H1 (cell line): ENCODE measurements at regions not wholly inside any gene's neighbourhood (a gene's known extent, or its start where the extent isn't known, plus 50 kb on each side); places are given as distances from the start of the nearest gene placed in this dataset.

Experiments
- CTCF ChIA-PET: fragments of 300-600 bp; sonication (Branson Sonifier 250); formaldehyde crosslinking; loops from one replicate; lab custom pipeline; 2021; ENCODE audit not compliant: partially characterized antibody; lab: Charles Lee
- POLR2A ChIA-PET: fragments of 300-600 bp; sonication (Branson Sonifier 250); formaldehyde crosslinking; loops from one replicate; lab custom pipeline; 2021; ENCODE audit warnings: inconsistent platforms; ENCODE audit not compliant: partially characterized antibody; lab: Charles Lee
- DNase-seq, 2 experiments: peaks; one replicate each; pipeline versions ENCODE4 v3.0.0 to v3.0.0-alpha.2; 2010 to 2022; ENCODE audit warnings: low spot score in 2 of 2, low read depth in 1 of 2, mixed read lengths in 1 of 2
- FAIRE-seq: peaks from 2 replicates; lab custom pipeline; 2011; peaks lifted over from hg19 to GRCh38; lab: Jason Lieb, UNC
- H2AFZ ChIP-seq: 2 replicates; pipeline ENCODE4 v1.8.1; 2012; ENCODE audit warnings: low read length, inconsistent platforms
- H2AK5ac ChIP-seq: 2 replicates; pipeline ENCODE4 v1.6.1; 2013; ENCODE audit warnings: low read depth, low read length
- H2BK120ac ChIP-seq: replicated peaks from 2 replicates; pipeline ENCODE3; 2013; ENCODE audit warnings: low read depth, low read length, inconsistent platforms
- H2BK12ac ChIP-seq: 2 replicates; pipeline ENCODE4 v1.6.1; 2013; ENCODE audit warnings: low read depth, low read length
- H2BK15ac ChIP-seq: 2 replicates; pipeline ENCODE4 v1.6.1; 2013; ENCODE audit warnings: low read length
- H2BK20ac ChIP-seq: 2 replicates; pipeline ENCODE4 v1.6.1; 2013; ENCODE audit warnings: low read length
- H2BK5ac ChIP-seq: 2 replicates; pipeline ENCODE4 v1.6.1; 2013; ENCODE audit warnings: low read depth, low read length
- H3K14ac ChIP-seq: 2 replicates; pipeline ENCODE4 v1.6.1; 2013; ENCODE audit warnings: inconsistent platforms; ENCODE audit not compliant: insufficient read length
- H3K18ac ChIP-seq: 2 replicates; pipeline ENCODE4 v1.6.1; 2013; ENCODE audit warnings: low read length; ENCODE audit errors: extremely low read depth
- H3K23ac ChIP-seq: 2 replicates; pipeline ENCODE4 v1.6.1; 2013; ENCODE audit warnings: inconsistent platforms; ENCODE audit not compliant: insufficient read length
- H3K23me2 ChIP-seq: 2 replicates; pipeline ENCODE4 v1.6.1; 2013; ENCODE audit warnings: low read depth, low read length
- H3K27ac ChIP-seq: 2 replicates; pipeline ENCODE4 v1.6.1; 2011; ENCODE audit warnings: low read depth, low read length, inconsistent platforms
- H3K27me3 ChIP-seq, 4 experiments: replicated peaks in 1 of 4; 1 replicate in 1 of 4; 2 replicates in 3 of 4; pipeline versions ENCODE4 v1.6.1 to v1.8.1; 2011 to 2013; ENCODE audit warnings: low read length in 3 of 4, mild to moderate bottlenecking in 3 of 4, inconsistent platforms in 2 of 4, mixed read lengths in 2 of 4, moderate library complexity in 1 of 4; ENCODE audit not compliant: control insufficient read depth in 3 of 4, insufficient read depth in 3 of 4; ENCODE audit errors: extremely low read depth in 1 of 4
- H3K36me3 ChIP-seq, 4 experiments: 2 replicates each; pipeline versions ENCODE4 v1.6.1 to v1.8.1; 2011 to 2013; ENCODE audit warnings: mild to moderate bottlenecking in 4 of 4, low read length in 3 of 4, moderate library complexity in 2 of 4, control low read depth in 1 of 4, inconsistent platforms in 1 of 4; ENCODE audit not compliant: insufficient read depth in 4 of 4, control insufficient read depth in 2 of 4
- H3K4ac ChIP-seq: replicated peaks from 2 replicates; pipeline ENCODE3; 2013; ENCODE audit warnings: low read length, low read depth, mixed read lengths, inconsistent platforms; ENCODE audit not compliant: insufficient read length
- H3K4me1 ChIP-seq, 4 experiments: replicated peaks in 1 of 4; 1 replicate in 1 of 4; 2 replicates in 3 of 4; pipeline versions ENCODE4 v1.6.1 to v1.8.1; 2011 to 2013; ENCODE audit warnings: low read length in 3 of 4, inconsistent platforms in 2 of 4, mixed read lengths in 1 of 4; ENCODE audit not compliant: insufficient read depth in 4 of 4, control insufficient read depth in 3 of 4
- H3K4me2 ChIP-seq, 2 experiments: 2 replicates each; pipeline versions ENCODE4 v1.6.1 to v1.8.1; 2011 to 2013; ENCODE audit warnings: low read depth in 2 of 2, low read length in 2 of 2, control low read depth in 1 of 2, inconsistent platforms in 1 of 2, mild to moderate bottlenecking in 1 of 2; ENCODE audit not compliant: insufficient read depth in 1 of 2
- H3K4me3 ChIP-seq, 4 experiments: fragments of 200-600, 300-600 bp in 1 of 4; sonication (generic), shearing (Covaris generic), sonication (Bioruptor Twin) in 1 of 4; 2 replicates each; pipeline versions ENCODE4 v1.5.1 to v1.8.1; 2011 to 2016; ENCODE audit warnings: low read length in 4 of 4, low read depth in 3 of 4, control low read depth in 2 of 4, inconsistent platforms in 2 of 4, mild to moderate bottlenecking in 2 of 4, mixed read lengths in 1 of 4, moderate library complexity in 1 of 4; ENCODE audit not compliant: insufficient read depth in 2 of 4; ENCODE audit errors: extremely low read depth in 1 of 4
- H3K56ac ChIP-seq: replicated peaks from 2 replicates; pipeline ENCODE3; 2013; ENCODE audit warnings: low read depth, mild to moderate bottlenecking, mixed read lengths, low read length, inconsistent platforms; ENCODE audit not compliant: insufficient read length
- H3K79me1 ChIP-seq: 2 replicates; pipeline ENCODE4 v1.6.1; 2013; ENCODE audit warnings: low read depth, low read length, control low read depth
- H3K79me2 ChIP-seq, 2 experiments: 2 replicates each; pipeline versions ENCODE4 v1.6.1 to v1.8.1; 2012 to 2013; ENCODE audit warnings: low read length in 2 of 2, mild to moderate bottlenecking in 2 of 2, inconsistent platforms in 1 of 2; ENCODE audit not compliant: insufficient read depth in 2 of 2, control insufficient read depth in 1 of 2
- H3K9ac ChIP-seq, 4 experiments: replicated peaks in 1 of 4; 1 replicate in 1 of 4; 2 replicates in 3 of 4; pipeline versions ENCODE4 v1.6.1 to v1.8.1; 2011 to 2013; ENCODE audit warnings: low read depth in 3 of 4, low read length in 3 of 4, control low read depth in 2 of 4, mild to moderate bottlenecking in 2 of 4, moderate library complexity in 2 of 4, inconsistent platforms in 1 of 4; ENCODE audit errors: extremely low read depth in 1 of 4
- H3K9me3 ChIP-seq, 2 experiments: 2 replicates each; pipeline versions ENCODE4 v1.6.1 to v1.8.1; 2012 to 2013; ENCODE audit warnings: mild to moderate bottlenecking in 2 of 2, moderate library complexity in 2 of 2, control low read depth in 1 of 2, inconsistent platforms in 1 of 2, low read depth in 1 of 2, low read length in 1 of 2, mixed read lengths in 1 of 2; ENCODE audit not compliant: insufficient read depth in 2 of 2
- H4K20me1 ChIP-seq, 2 experiments: replicated peaks in 1 of 2; 2 replicates each; pipeline versions ENCODE3 to v1.8.1; 2011 to 2013; ENCODE audit warnings: inconsistent platforms in 2 of 2, low read length in 2 of 2, mild to moderate bottlenecking in 1 of 2; ENCODE audit not compliant: insufficient read depth in 2 of 2, control insufficient read depth in 1 of 2
- H4K5ac ChIP-seq: 2 replicates; pipeline ENCODE4 v1.6.1; 2013; ENCODE audit warnings: low read length, low read depth, mixed read lengths, inconsistent platforms; ENCODE audit not compliant: insufficient read length
- H4K8ac ChIP-seq: 2 replicates; pipeline ENCODE4 v1.8.0; 2013; ENCODE audit warnings: mild to moderate bottlenecking, moderate library complexity, low read length, inconsistent platforms; ENCODE audit not compliant: insufficient read depth; ENCODE audit errors: extremely low read depth
- H4K91ac ChIP-seq: replicated peaks from 2 replicates; pipeline ENCODE3; 2013; ENCODE audit warnings: low read length, mixed read lengths, inconsistent platforms; ENCODE audit not compliant: insufficient read length
- EGR1 ChIP-seq: IDR thresholded peaks from 2 replicates; pipeline ENCODE4 v1.6.1; 2011; ENCODE audit warnings: low read depth, low read length, borderline replicate concordance
- EP300 ChIP-seq, 2 experiments: IDR thresholded peaks; 1 replicate in 1 of 2; 2 replicates in 1 of 2; pipeline ENCODE4 v1.6.1; 2011 to 2012; ENCODE audit warnings: low read depth in 2 of 2, low read length in 2 of 2, mild to moderate bottlenecking in 2 of 2, borderline replicate concordance in 1 of 2, inconsistent platforms in 1 of 2, moderate library complexity in 1 of 2
- POLR2A ChIP-seq, 2 experiments: IDR thresholded peaks; 1 replicate in 1 of 2; 2 replicates in 1 of 2; pipeline ENCODE4 v1.6.1; 2011; ENCODE audit warnings: low read depth in 2 of 2, low read length in 2 of 2, mild to moderate bottlenecking in 2 of 2; ENCODE audit errors: control extremely low read depth in 1 of 2
- SRF ChIP-seq: IDR thresholded peaks from 2 replicates; pipeline ENCODE4 v1.6.1; 2011; ENCODE audit warnings: mild to moderate bottlenecking, low read depth, low read length, moderate library complexity
- ZNF274 ChIP-seq: IDR thresholded peaks from 2 replicates; pipeline ENCODE4 v1.7.0; 2012; ENCODE audit warnings: low read length, borderline replicate concordance; ENCODE audit errors: extremely low read depth
- WGBS, 2 experiments: shearing (Covaris generic) in 1 of 2; methylation state at CpG; one replicate each; pipeline versions ENCODE4 v1.1.6 to v1.1.7; 2013 to 2015; ENCODE audit warnings: low lambda C conversion rate in 2 of 2, mixed read lengths in 2 of 2, inconsistent platforms in 1 of 2, low coverage in 1 of 2, missing lambda C conversion rate in 1 of 2; ENCODE audit not compliant: insufficient replicate concordance in 2 of 2, insufficient coverage in 1 of 2, insufficient read length in 1 of 2; ENCODE audit errors: extremely low coverage in 1 of 2, missing lambda C conversion rate in 1 of 2; 5-methylcytosine and 5-hydroxymethylcytosine counted together

DNA sequence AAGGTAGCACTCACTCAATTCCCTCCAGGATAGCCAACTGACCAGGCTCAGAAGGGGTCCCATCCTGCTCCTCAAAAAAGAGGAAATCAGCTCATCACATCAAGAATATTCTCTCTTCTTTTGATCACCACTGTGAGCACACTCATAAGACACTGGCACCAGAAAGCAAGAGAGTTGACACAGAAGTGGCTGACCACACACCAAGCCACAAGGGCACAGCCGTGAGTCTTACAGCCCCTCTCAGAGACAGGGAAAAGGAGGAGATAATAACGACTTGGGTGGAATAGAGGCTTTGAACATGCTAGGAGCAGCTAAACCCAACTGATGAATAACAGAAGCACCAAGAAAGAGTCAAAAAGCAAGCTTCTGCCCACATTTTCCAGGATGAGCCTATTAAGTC is 249.1 kb upstream of the PREP start:
- Histone ChIP-seq H3K4me3 (no peak overlapping the region), H3K18ac (no peak overlapping the region), H3K4ac (no peak overlapping the region), H3K4me1 (peaks cover 0 to 3% (median 0%) of the 10 kb centered on the region in 4 experiments; a peak in 1 of 7 replicates), H2BK20ac (no peak overlapping the region), H4K8ac (no peak overlapping the region), H4K5ac (no peak overlapping the region), H3K9ac (no peak overlapping the region), H3K79me1 (no peaks in the 10 kb centered on the region), H2AK5ac (no peak overlapping the region), H4K91ac (no peak overlapping the region), H2BK15ac (no peak overlapping the region), H3K56ac (no peak overlapping the region), H3K4me2 (no peak overlapping the region), H2BK12ac (no peak overlapping the region), H2BK5ac (no peak overlapping the region), H3K23me2 (no peaks in the 10 kb centered on the region), H3K9me3 (no peaks in the 10 kb centered on the region), H2BK120ac (no peak overlapping the region), H3K36me3 (no peaks in the 10 kb centered on the region), H3K27ac (no peak overlapping the region), H3K23ac (no peak overlapping the region), H3K27me3 (no peaks in the 10 kb centered on the region), H3K79me2 (no peaks in the 10 kb centered on the region), H4K20me1 (no peaks in the 10 kb centered on the region), H2AFZ (no peak overlapping the region), H3K14ac (no peak overlapping the region)
- DNase-seq (no peak), FAIRE-seq (no peak)
- ChIA-PET POLR2A (no interaction called here), CTCF (no interaction called here)
- 95% methylated on average over 2 of the region's 2 CpGs; no CpG with 5 or more reads in 1 of the 2 experiments for WGBS, 2 experiments
- no peak for TF ChIP-seq POLR2A (IDR thresholded peaks at IDR 0.05; ENCODE audit: control extremely low read depth in 1 of 2, low read depth in 2 of 2, low read length in 2 of 2)
- no peak for TF ChIP-seq EGR1
- TF ChIP-seq EP300 (IDR thresholded peaks at IDR 0.05; ENCODE audit: borderline replicate concordance in 1 of 2, low read depth in 2 of 2, low read length in 2 of 2): no peak
- TF ChIP-seq SRF: no peak
- TF ChIP-seq ZNF274: no peak
